ENCODE measurements at regions not wholly inside any gene's neighbourhood (a gene's known extent, or its start where the extent isn't known, plus 50 kb on each side); places are given as distances from the start of the nearest gene placed in this dataset.

GRCh38 chr9:2972475-2972874 is 128.6 kb upstream of the PUM3 start:
- no peak overlapping the region for H3K4me3 ChIP-seq (ENCODE audit: low read depth, low read length)
- CTCF ChIA-PET: no interaction called here
- POLR2A ChIA-PET: no interaction called here

DNA sequence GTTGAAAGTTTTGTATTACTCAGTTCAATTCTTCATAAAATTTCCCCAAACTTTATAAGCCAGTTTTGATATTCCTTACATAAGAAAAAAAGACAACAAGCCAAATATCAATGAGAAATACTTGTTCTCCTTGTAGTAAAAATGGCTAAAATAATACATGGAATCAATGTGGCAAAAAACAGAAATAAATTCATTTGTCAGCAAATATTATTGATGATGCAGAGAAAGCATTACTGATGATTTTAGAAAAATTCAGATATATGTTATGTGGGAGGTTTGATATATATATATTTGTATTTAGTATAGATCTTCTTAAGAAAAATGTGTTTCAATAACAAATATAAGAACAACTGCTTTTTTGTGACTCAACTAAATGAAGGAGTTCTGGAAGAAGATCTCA is 127.0 kb upstream of the PUM3 start:
- TF ChIP-seq, protein P1, sequence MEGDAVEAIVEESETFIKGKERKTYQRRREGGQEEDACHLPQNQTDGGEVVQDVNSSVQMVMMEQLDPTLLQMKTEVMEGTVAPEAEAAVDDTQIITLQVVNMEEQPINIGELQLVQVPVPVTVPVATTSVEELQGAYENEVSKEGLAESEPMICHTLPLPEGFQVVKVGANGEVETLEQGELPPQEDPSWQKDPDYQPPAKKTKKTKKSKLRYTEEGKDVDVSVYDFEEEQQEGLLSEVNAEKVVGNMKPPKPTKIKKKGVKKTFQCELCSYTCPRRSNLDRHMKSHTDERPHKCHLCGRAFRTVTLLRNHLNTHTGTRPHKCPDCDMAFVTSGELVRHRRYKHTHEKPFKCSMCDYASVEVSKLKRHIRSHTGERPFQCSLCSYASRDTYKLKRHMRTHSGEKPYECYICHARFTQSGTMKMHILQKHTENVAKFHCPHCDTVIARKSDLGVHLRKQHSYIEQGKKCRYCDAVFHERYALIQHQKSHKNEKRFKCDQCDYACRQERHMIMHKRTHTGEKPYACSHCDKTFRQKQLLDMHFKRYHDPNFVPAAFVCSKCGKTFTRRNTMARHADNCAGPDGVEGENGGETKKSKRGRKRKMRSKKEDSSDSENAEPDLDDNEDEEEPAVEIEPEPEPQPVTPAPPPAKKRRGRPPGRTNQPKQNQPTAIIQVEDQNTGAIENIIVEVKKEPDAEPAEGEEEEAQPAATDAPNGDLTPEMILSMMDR (IDR thresholded peaks at IDR 0.05; ENCODE audit: insufficient read depth, low read length, missing control alignments): no peak
- H3K4me3 ChIP-seq (ENCODE audit: low read depth, low read length): no peak overlapping the region
- DNase-seq (ENCODE audit: low read depth, low spot score): no peak
- POLR2A ChIA-PET: no interaction called here
- CTCF ChIA-PET: interaction anchor here (1.3 kb wide), 1 partner anchor 113 kb away, joined by 3 read pairs; no protein-coding TSS in a partner anchor

More at GRCh38 chr9:2972475-2972874, 128.6 kb upstream of the PUM3 start:
- TF ChIP-seq, protein P1 (IDR thresholded peaks at IDR 0.05; ENCODE audit: insufficient read depth, low read length, missing control alignments): no peak
- DNase-seq (ENCODE audit: low read depth, low spot score): no peak

GRCh38 chr9:2967766-2968165 is 123.9 kb upstream of the PUM3 start:
- ChIA-PET CTCF (no interaction called here), POLR2A (no interaction called here)
- TF ChIP-seq, protein P1 (IDR thresholded peaks at IDR 0.05; ENCODE audit: insufficient read depth, low read length, missing control alignments): no peak
- no peak overlapping the region for H3K4me3 ChIP-seq (ENCODE audit: low read depth, low read length)
- no peak for DNase-seq (ENCODE audit: low read depth, low spot score)

- no peak overlapping the region for H3K4me3 ChIP-seq (ENCODE audit: low read depth, low read length)
- TF ChIP-seq, protein P1 (IDR thresholded peaks at IDR 0.05; ENCODE audit: insufficient read depth, low read length, missing control alignments): no peak
- no peak for DNase-seq (ENCODE audit: low read depth, low spot score)
- POLR2A ChIA-PET: interaction anchor here (0.6 kb wide), 1 partner anchor 243 kb away, joined by 3 read pairs; no protein-coding TSS in a partner anchor
- CTCF ChIA-PET: no interaction called here
These were observed 122.8 kb upstream of the PUM3 start for GRCh38 chr9:2966565-2967300.

DNA sequence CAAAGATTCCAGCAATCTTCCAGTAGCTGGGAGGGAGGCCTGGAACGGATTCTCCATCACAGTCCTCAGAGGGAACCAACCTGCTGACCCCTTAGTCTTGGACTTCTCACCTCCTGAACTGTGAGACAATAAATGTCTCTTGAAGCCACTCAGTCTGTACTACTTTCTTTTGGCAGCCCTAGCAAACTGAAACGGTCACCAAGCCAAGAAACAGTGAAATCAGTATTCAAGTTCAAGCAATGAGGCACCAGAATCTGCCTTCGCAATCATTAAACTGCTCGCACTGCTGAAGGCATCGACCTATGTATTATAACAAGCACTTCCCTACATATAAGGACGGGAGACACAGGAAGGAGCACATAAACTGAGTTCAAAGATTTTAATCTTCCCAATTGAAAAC is 120.6 kb upstream of the PUM3 start:
- POLR2A ChIA-PET: no interaction called here
- TF ChIP-seq, protein P1 (IDR thresholded peaks at IDR 0.05; ENCODE audit: insufficient read depth, low read length, missing control alignments): no peak
- CTCF ChIA-PET: no interaction called here
- H3K4me3 ChIP-seq (ENCODE audit: low read depth, low read length): no peak overlapping the region
- DNase-seq (ENCODE audit: low read depth, low spot score): no peak

- H3K4me3 ChIP-seq (ENCODE audit: low read depth, low read length): no peak overlapping the region
- ChIA-PET POLR2A (no interaction called here), CTCF (no interaction called here)
- TF ChIP-seq, protein P1 (IDR thresholded peaks at IDR 0.05; ENCODE audit: insufficient read depth, low read length, missing control alignments): no peak
- no peak for DNase-seq (ENCODE audit: low read depth, low spot score)
These were observed 119.4 kb upstream of the PUM3 start for GRCh38 chr9:2963307-2963706.

Data from AG04449 (cell line).